ENCODE measurements at regions not wholly inside any gene's neighbourhood (a gene's known extent, or its start where the extent isn't known, plus 50 kb on each side); places are given as distances from the start of the nearest gene placed in this dataset.

GRCh38 chr6:95142661-95143335 is 434.5 kb upstream of the MANEA start:
- no peak for ATAC-seq

DNA sequence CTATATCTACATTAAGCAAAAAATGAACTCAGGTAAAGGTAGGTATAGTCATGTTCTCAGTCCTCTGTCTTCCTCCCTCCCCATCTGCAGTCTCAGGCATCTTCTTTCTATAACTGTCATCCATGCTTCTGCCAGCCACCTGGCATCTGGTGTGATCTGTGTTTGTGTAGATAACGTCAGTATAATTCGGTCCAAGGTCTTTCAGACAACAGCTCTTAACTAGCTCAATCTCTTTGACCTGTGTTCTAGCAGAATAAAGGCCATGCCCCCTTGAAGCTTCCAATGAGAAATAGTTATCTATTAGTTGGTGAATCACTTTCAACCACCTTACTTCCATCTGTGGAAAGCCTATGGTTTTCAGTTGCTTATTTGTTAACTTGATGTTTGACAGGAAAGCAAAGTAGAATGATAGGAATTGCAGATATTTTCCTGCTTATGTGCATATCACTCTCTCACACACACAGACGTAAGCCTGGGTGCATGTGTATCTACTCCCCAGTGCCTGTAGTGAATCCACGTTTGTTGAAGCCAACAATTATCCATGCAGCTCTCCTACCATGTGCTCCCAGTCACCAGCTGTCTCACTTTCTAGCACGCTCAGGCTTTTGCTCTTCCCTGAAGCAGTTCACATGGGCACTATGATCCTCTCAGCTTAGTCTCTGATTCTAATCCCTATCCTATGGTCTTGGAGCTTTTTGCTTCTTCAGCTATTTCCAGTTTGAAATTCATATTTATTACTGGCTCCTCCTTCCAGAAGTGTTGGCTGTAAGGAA is 433.7 kb upstream of the MANEA start:
- ATAC-seq: no peak

DNA sequence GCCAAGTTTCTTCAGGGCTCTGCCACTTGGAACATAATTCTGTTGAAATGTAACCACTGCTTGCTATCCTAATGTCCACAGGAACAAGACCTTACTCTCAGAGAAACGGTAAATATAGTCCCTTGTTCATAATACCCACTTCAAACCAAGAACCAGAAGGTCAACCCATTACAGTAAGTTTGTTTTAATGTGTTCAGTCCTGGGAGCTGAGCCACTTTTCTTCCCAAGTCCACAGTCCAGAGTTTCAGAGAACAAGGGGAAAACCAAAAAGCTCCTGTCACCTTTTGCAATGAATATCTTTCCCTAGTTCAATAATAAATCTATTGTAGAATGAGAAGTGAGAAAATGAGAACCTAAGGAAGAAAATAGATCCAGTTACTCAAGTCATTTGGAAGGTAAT is 431.9 kb upstream of the MANEA start:
- no peak for ATAC-seq

GRCh38 chr6:95159557-95159956 is 417.8 kb upstream of the MANEA start:
- no peak for ATAC-seq

DNA sequence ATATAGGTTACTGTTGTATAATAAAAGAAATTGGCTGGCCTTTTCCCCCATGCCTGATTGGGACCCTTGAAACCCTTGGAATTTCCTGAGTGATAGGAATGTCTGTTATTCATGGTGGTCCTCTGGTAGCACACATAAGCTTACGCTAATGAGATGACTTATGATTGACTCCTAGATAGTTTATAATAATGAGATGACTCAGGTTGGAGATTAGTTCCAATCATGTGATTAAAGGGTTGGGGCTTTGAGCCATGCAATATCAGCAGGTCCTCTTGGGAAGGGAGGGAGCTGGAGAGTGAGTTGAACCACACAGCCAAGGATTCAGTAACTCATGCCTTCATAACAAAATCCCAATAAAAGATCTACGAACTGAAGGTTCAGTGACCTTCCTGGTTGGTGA is 407.6 kb upstream of the MANEA start:
- ATAC-seq: no peak

DNA sequence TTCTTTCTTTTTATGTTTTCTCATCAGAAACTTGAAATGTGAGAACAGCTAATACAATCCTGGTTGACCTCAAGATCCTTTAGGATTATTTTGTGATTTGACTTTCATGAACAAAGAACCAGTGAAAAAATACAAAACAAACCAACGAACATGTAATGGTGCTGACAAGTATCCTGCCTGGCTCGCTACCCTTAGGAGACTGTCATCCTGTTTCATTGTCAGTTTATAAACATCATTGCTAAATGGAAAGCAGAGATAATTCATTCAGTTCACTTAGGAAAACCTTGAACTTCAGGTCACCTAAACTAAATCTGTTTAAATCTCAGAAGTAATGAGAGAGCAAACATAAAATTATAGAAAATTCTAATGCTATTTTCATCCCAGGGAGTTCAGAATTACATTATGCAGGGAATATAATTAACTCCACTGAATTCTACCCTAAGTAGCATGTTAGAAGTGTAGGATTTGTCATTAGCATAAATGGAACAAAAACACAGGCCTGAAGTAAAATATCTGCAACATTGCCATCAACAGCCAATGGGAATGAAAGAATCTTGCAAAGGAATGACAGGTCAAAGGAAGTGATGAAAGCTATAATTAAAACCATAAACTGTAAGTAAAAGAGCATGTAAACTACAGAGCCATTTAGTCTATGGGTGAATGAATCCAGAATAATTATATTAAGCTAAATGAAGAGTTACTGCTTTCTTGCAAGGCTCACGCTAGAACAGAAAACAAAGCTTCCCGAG is 401.2 kb upstream of the MANEA start:
- ATAC-seq: no peak

DNA sequence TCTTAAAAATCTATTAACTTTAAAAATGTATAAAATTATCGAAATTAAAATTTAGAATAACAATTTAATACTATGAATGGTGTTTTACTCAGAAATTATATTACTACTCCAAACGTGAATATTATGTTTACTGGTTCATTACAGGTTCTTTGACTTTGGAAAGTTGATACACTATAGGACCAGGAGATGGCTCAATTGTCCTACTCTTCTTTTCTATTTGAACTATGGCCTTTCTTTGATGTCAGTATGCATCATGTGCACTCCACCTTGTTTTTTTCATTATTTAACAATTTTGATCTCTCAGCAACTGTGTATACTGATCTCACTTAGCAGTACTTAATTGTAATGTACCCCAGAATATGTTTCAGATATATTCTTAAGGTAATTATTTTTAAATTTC is 391.5 kb upstream of the MANEA start:
- no peak for ATAC-seq

DNA sequence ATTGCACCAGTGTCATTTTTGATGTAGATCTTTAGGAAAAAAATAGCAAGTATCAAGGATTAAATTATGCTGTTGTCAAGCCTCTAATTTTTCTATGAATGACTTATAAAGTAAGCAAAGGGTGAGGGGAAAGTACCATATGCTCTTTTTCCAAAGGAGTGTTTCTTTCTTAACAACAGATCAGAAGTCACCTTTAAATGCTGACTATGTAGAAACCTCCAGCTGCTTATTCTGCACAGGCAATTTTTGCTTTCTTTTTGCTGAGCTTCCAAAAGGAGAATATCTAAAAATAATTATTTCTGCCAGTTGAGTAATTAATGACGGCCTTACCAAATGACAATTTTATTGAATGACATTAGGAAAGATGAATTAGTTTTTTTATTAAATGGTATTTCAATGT is 390.6 kb upstream of the MANEA start:
- no peak for ATAC-seq

DNA sequence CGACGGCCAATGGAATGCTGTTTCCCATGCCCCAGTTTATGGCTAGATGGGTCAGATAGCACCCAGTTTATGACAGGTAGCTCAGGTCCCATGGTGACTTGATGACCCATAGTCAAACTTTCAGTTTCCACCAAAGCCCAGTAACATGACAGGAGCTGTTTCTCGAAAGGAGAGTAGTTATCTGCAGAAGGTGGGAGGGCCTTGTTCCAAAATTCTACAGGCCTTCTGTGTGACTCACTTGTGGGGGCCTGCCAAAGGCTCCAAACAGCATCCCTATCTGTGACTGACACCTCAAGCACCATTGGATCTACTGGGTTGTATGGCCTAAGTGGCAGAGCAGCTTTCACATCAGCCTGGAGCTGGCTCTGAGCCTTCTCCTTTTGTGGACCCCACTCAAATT is 379.7 kb upstream of the MANEA start:
- no peak for ATAC-seq

DNA sequence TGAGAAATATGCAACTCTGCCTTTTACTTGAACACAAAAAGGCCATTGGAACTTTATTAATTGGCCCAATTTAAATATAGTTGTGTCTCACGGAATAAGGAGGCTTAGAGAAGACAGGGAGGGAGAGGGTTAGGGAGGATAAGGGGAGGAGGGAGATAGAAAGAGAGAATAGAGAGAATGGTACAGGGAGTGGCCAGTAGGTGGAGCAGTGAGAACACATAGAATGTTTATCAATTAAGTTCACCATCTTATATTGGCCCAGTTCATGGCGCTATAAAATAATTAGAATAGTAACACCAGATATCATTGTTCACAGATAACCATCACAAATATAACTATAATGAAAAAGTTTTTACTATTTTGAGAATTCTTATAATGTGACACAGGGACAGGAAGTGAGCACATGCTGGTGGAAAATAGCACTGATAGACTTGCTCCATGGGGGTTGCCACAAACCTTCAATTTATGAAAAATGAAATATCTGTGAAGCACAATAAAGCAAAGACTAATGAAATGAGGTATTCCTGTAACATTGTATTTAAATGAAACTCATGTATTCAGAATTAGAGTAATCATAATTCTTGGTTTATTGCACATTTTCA is 374.1 kb upstream of the MANEA start:
- no peak for ATAC-seq

DNA sequence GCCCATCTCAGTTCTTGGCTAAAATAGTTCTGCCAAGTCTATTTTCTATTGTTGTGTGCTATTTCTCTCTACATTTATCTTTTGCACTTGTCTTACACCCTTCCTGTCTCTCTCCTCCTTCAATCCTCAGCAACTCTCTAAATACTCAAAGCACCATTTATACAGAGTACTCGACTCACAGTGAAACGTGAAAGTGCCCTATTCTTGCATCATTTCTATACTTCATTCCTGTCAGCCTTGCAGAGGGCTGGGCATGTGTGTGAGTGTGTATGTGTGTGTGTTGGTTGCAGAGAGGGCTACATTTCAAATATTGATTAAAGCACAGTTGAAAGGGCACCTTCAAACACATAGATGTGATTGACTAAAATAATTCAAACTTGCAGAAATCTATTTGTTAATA is 373.2 kb upstream of the MANEA start:
- no peak for ATAC-seq

GRCh38 chr6:95208621-95209020 is 368.7 kb upstream of the MANEA start:
- ATAC-seq: no peak

DNA sequence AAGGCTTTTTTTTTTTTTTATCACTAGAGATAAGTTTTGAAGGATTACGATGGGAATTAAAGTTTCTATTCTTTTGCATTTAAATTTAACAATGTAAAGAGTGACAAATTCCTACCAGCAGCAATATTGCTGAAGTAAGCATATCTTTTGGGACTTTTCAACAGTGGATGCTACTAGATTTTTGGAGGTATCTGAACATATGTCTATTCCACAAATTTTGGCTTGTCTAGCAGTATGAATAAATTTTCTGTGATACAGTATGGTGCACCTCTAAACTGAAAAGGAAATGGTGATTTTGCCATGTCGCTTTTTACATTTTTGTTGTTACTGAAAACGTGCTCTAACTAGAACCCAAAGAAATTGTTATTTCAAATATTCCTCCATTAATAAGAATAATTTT is 368.3 kb upstream of the MANEA start:
- no peak for ATAC-seq

DNA sequence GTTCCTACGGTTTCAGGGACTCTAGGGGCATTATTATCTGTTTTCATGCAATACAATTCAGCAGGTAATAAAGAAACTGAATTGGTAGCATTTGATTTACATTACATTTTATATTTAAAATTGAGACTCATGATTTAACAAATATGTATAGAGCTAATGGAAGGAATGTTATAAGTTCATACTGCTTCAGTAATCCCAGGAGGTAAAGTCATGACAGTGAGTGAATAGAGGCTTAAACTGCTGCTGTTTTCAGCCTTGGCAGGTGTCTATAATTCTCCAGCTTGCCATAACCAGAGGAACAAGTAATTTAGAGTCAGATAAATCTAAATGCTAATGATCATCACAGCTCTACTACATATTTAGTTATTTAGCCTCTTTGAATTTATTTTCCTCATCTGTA is 360.8 kb upstream of the MANEA start:
- no peak for ATAC-seq

DNA sequence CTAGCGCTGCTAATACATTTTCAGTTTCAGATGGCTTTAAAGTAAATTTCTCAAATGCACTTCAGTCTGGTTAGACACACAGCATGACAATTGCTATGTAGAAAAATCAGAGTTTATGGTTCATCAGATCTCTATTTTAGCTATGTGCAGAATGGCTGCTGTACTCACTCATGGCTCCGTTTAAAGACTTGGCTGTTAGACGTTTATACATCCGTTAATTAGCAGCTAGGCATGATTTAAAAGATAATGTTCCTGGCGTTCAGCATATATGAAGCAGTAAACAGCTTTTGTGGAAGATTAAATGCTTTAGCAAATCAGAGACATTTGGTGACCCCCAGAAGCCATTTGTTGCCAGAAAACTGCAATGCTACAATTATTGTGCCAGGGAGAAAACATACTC is 350.0 kb upstream of the MANEA start:
- ATAC-seq: no peak

DNA sequence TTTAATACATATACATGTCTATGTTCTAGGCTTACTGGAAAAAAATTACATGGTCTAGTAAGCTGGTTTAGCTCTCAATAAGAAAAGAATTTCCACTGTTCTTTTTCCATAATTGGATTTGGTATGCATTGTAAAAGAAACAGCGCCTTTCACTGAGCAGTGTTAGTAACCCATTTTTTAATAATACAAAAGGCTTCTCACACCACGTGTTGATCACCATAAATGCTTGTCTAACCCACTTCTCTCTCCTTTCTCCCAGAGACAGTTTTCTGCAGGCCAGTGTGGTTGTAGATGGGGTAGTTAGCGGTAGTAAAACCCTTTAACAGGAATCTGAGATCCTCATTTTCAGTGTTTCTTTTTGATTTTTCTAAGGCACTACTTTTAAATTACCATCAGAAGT is 348.7 kb upstream of the MANEA start:
- no peak for ATAC-seq

DNA sequence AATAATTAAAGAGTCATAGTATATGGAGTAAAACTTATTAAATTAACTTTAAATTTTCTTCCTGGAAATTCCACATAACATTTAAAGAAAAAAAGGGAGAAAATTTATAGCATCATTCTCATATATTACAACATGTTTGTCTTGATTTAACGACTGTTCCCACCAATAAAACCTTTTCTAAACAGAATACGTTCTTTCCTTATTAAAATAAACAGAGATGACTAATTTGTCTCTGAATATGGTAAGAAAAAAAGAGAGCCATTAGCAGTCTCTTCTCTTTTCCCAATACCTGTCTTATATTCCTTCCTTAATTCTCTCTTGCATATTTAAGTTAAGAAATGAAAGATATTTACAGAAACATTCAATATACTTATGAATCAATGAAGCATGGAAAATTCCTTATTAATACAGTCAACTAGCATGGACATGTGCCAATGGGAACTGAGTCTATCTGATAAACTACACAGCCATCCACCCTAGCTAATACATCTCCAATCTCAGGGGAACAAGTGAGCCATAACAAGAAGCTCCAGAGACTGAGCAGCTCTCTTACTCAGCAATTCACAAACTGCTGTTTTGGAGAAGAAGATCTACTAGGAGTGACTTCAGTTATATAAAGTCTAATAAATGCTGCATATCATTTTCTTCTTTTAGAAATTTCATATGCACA is 347.1 kb upstream of the MANEA start:
- no peak for ATAC-seq

- no peak for ATAC-seq
Observed at GRCh38 chr6:95231416-95231815, 345.9 kb upstream of the MANEA start.

DNA sequence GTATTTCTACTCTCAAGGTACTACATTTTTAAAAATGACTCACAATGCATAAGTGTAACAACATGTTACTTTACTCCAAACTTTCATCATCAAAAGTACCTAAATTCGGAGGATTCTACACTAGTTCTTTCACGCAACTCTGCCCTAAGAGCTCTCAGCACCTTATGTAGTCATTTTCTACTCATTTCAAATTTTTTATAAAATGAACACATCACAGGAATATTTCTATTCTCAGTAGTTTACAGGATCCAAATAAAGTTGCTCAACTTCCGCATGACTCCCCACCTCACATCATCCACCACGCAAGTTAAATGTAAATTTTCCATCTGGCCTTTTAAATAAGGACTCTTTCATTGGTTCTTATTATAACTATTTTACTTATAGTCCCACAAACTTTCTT is 344.9 kb upstream of the MANEA start:
- ATAC-seq: no peak

DNA sequence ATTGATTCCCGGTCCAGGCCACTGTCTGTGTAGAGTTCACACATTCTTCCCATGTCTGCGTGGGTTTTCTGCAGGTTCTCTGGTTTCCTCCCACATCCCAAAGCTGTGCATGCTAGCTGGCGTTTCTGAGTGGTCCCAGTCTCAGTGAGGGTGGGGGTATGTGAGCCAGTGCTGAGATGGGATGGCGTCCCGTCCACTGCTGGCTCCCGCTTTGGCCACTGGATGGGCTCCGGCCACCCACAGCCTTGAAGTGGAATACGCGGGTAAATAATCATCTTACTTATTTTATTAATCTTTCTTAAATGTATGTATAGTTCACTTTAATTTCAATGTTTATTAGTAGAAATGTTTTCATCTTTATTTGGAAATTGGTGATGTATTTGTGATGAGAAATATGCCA is 343.5 kb upstream of the MANEA start:
- ATAC-seq: no peak

- ATAC-seq: no peak
Observed at GRCh38 chr6:95240514-95240913, 336.8 kb upstream of the MANEA start.

GRCh38 chr6:95242560-95242959 is 334.8 kb upstream of the MANEA start:
- ATAC-seq: no peak

DNA sequence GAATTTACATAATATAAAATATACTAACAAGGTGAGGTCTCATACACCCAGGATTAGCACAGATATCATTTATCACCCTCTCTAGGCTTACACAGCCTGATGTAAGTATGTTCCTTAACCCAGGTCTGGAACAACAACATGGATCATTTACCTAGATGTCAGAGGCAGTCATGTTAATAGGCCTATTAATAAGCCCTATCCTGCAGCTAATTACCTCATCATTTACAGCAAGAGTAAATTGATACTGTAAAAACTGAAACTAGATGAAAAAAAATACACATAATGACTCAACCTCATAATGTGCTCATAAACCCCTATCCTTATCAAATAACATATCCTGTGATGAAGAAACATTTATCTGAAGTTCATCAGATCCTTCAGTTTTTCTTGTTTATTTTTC is 334.3 kb upstream of the MANEA start:
- no peak for ATAC-seq
